Thymus (tissue), 11 donors: ENCODE measurements at regions not wholly inside any gene's neighbourhood (a gene's known extent, or its start where the extent isn't known, plus 50 kb on each side); places are given as distances from the start of the nearest gene placed in this dataset.
"Not testable (repeated sequence)": the region's sequence is repeated elsewhere in the genome, so short reads cannot be mapped to it uniquely, and the experiment has no call there.

Experiments used
- DNase-seq, 9 donors: peaks; one replicate each; pipeline ENCODE4 v3.0.0-alpha.2; 2013; ENCODE audit warnings: low spot score in 9 of 9, low read depth in 6 of 9, missing footprints in 1 of 9
- H3K27ac ChIP-seq, 2 donors: one replicate each; pipeline ENCODE4 v1.5.1; 2013; ENCODE audit warnings: control low read depth in 1 of 2, low read depth in 1 of 2, low read length in 1 of 2, mild to moderate bottlenecking in 1 of 2, moderate library complexity in 1 of 2
- H3K27me3 ChIP-seq, 2 donors: one replicate each; pipeline ENCODE4 v1.5.1; 2013; ENCODE audit warnings: low read length in 1 of 2; ENCODE audit not compliant: control insufficient read depth in 2 of 2, insufficient read depth in 1 of 2
- H3K36me3 ChIP-seq, 2 donors: one replicate each; pipeline ENCODE4 v1.5.1; 2013; ENCODE audit warnings: low read length in 1 of 2, mild to moderate bottlenecking in 1 of 2, moderate library complexity in 1 of 2; ENCODE audit not compliant: control insufficient read depth in 2 of 2, insufficient read depth in 2 of 2
- H3K4me1 ChIP-seq, 2 donors: one replicate each; pipeline ENCODE4 v1.5.1; 2013; ENCODE audit warnings: low read length in 2 of 2; ENCODE audit not compliant: control insufficient read depth in 2 of 2, insufficient read depth in 2 of 2
- H3K4me3 ChIP-seq, 2 donors: one replicate each; pipeline ENCODE4 v1.5.1; 2013; ENCODE audit warnings: low read length in 2 of 2, control low read depth in 1 of 2, mild to moderate bottlenecking in 1 of 2
- H3K9me3 ChIP-seq, 2 donors: one replicate each; pipeline ENCODE4 v1.5.1; 2013; ENCODE audit warnings: low read length in 1 of 2, mild to moderate bottlenecking in 1 of 2; ENCODE audit not compliant: control insufficient read depth in 2 of 2, insufficient read depth in 1 of 2
- whole genome bisulfite sequencing: extraction: QIAGEN DNeasy Blood & Tissue Kit; methylation state at CpG from one replicate; pipeline ENCODE4 v1.1.7; 2013; 5-methylcytosine and 5-hydroxymethylcytosine counted together
- donor health status: healthy.

GRCh38 chr2:91518361-91518981 is 2827.0 kb downstream of the RPIA start:
- not testable (repeated sequence) for H3K4me3 ChIP-seq, DNase-seq, H3K27me3 ChIP-seq, H3K27ac ChIP-seq, H3K36me3 ChIP-seq, H3K9me3 ChIP-seq, H3K4me1 ChIP-seq
- 94% methylated on average over 5 of the region's 5 CpGs for WGBS

- H3K27ac ChIP-seq, H3K36me3 ChIP-seq, H3K27me3 ChIP-seq, DNase-seq, H3K4me1 ChIP-seq, H3K4me3 ChIP-seq, H3K9me3 ChIP-seq: not testable (repeated sequence)
- WGBS: 98% methylated on average over 2 of the region's 3 CpGs
Measured at GRCh38 chr2:91519359-91519758, 2827.9 kb downstream of the RPIA start.

- not testable (repeated sequence) for DNase-seq, H3K9me3 ChIP-seq, H3K36me3 ChIP-seq, H3K27ac ChIP-seq, H3K4me3 ChIP-seq, H3K27me3 ChIP-seq, H3K4me1 ChIP-seq
- WGBS: 100% methylated on average over 2 of the region's 5 CpGs
Measured at GRCh38 chr2:91519914-91520313, 2828.4 kb downstream of the RPIA start.

GRCh38 chr2:91520523-91520922 is 2829.1 kb downstream of the RPIA start:
- 86% methylated on average over 3 of the region's 3 CpGs for WGBS
- H3K27ac ChIP-seq, H3K36me3 ChIP-seq, H3K27me3 ChIP-seq, H3K9me3 ChIP-seq, H3K4me3 ChIP-seq, H3K4me1 ChIP-seq, DNase-seq: not testable (repeated sequence)

GRCh38 chr2:91520972-91521535 is 2829.6 kb downstream of the RPIA start:
- H3K4me1 ChIP-seq, DNase-seq, H3K27me3 ChIP-seq, H3K4me3 ChIP-seq, H3K27ac ChIP-seq, H3K36me3 ChIP-seq, H3K9me3 ChIP-seq: not testable (repeated sequence)
- WGBS: 96% methylated on average over 4 of the region's 7 CpGs

GRCh38 chr2:91521944-91522343 is 2830.5 kb downstream of the RPIA start:
- not testable (repeated sequence) for H3K4me1 ChIP-seq, H3K9me3 ChIP-seq, H3K36me3 ChIP-seq, H3K4me3 ChIP-seq, H3K27me3 ChIP-seq, DNase-seq, H3K27ac ChIP-seq
- WGBS: 91% methylated on average over 2 of the region's 4 CpGs

- peaks cover 7 to 13% of the 10 kb centered on the region in 2 donors for H3K9me3 ChIP-seq
- H3K27me3 ChIP-seq, H3K36me3 ChIP-seq, H3K4me1 ChIP-seq, DNase-seq, H3K27ac ChIP-seq, H3K4me3 ChIP-seq: not testable (repeated sequence)
- 98% methylated on average over 5 of the region's 5 CpGs for WGBS
Measured at GRCh38 chr2:91522877-91523276, 2831.4 kb downstream of the RPIA start.

GRCh38 chr2:91523751-91524150 is 2832.3 kb downstream of the RPIA start:
- 90% methylated on average over 3 of the region's 3 CpGs for WGBS
- DNase-seq, H3K27ac ChIP-seq, H3K27me3 ChIP-seq, H3K4me3 ChIP-seq, H3K4me1 ChIP-seq, H3K36me3 ChIP-seq: not testable (repeated sequence)
- H3K9me3 ChIP-seq: peaks cover 7 to 15% of the 10 kb centered on the region in 2 donors

- not testable (repeated sequence) for H3K4me3 ChIP-seq, DNase-seq, H3K36me3 ChIP-seq, H3K4me1 ChIP-seq, H3K27ac ChIP-seq, H3K27me3 ChIP-seq
- WGBS: 100% methylated on average over 1 of the region's 2 CpGs
- peaks cover 7 to 15% of the 10 kb centered on the region in 2 donors for H3K9me3 ChIP-seq
Measured at GRCh38 chr2:91525587-91525986, 2834.1 kb downstream of the RPIA start.
